Testis (tissue), 2 donors: ENCODE measurements at regions not wholly inside any gene's neighbourhood (a gene's known extent, or its start where the extent isn't known, plus 50 kb on each side); places are given as distances from the start of the nearest gene placed in this dataset.

Experiments used
- DNase-seq: peaks from one replicate; pipeline ENCODE4 v3.0.0-alpha.2; 2019
- H3K27ac ChIP-seq, 2 donors: fragments of 200-600 bp; sonication (generic); one replicate each; pipeline ENCODE4 v1.5.1; 2019
- H3K27me3 ChIP-seq: fragments of 200-600 bp; sonication (generic); one replicate; pipeline ENCODE4 v1.5.1; 2019
- H3K36me3 ChIP-seq: fragments of 200-600 bp; sonication (generic); one replicate; pipeline ENCODE4 v1.5.1; 2017; ENCODE audit warnings: low read depth; ENCODE audit errors: missing control alignments
- H3K4me1 ChIP-seq: fragments of 200-600 bp; sonication (generic); one replicate; pipeline ENCODE4 v1.5.1; 2019
- H3K4me3 ChIP-seq, 2 donors: fragments of 200-600 bp; sonication (generic); one replicate each; pipeline ENCODE4 v1.5.1; 2017 to 2019
- H3K9me3 ChIP-seq: fragments of 200-600 bp; sonication (generic); one replicate; pipeline ENCODE4 v1.5.1; 2017
- CTCF ChIP-seq, 3 experiments: fragments of 450-650 bp in 2 of 3; fragments of 200-600 bp in 1 of 3; sonication (generic) in 1 of 3; IDR thresholded peaks; one replicate each; pipeline ENCODE4 v1.5.1; 2016 to 2019; ENCODE audit warnings: antibody characterized with exemption in 3 of 3, mild to moderate bottlenecking in 2 of 3, moderate library complexity in 1 of 3
- POLR2A ChIP-seq: fragments of 450-650 bp; IDR thresholded peaks from one replicate; pipeline ENCODE4 v1.6.1; 2017; ENCODE audit warnings: antibody characterized with exemption, mild to moderate bottlenecking, moderate library complexity
- WGBS, 2 donors: methylation state at CpG; one replicate each; pipeline ENCODE4 v1.1.5; 2018; 5-methylcytosine and 5-hydroxymethylcytosine counted together
- intact Hi-C: fragments of 100-400 bp; cut with DNase I; formaldehyde crosslinking; loops from one replicate; pipeline ENCODE4 v1.15.1; 2023; ENCODE audit warnings: low total_unique reads

- H3K9me3 ChIP-seq: no peaks in the 10 kb centered on the region
- no peak for DNase-seq
- H3K36me3 ChIP-seq: no peaks in the 10 kb centered on the region
- no peaks in the 10 kb centered on the region for H3K27me3 ChIP-seq
- H3K4me3 ChIP-seq: no peak overlapping the region
- WGBS, 2 donors: 61 to 62% methylated on average over 9 of the region's 9 CpGs
- intact Hi-C loops: no loop called here
- no peak overlapping the region for H3K27ac ChIP-seq
- no peaks in the 10 kb centered on the region for H3K4me1 ChIP-seq
- TF ChIP-seq CTCF (IDR thresholded peaks at IDR 0.05) (no peak), POLR2A (no peak)
Observed at GRCh38 chr5:12691330-12691729, 787.1 kb upstream of the CTNND2 start.

GRCh38 chr5:12690361-12690760 is 786.1 kb upstream of the CTNND2 start:
- Histone ChIP-seq H3K27ac (no peak overlapping the region), H3K4me3 (no peak overlapping the region), H3K36me3 (no peaks in the 10 kb centered on the region), H3K27me3 (no peaks in the 10 kb centered on the region), H3K4me1 (no peaks in the 10 kb centered on the region), H3K9me3 (no peaks in the 10 kb centered on the region)
- TF ChIP-seq CTCF (IDR thresholded peaks at IDR 0.05): no peak
- TF ChIP-seq POLR2A: no peak
- intact Hi-C loops: no loop called here
- DNase-seq: no peak
- 36 to 42% methylated on average over 2 of the region's 2 CpGs for WGBS, 2 donors

- TF ChIP-seq CTCF (IDR thresholded peaks at IDR 0.05) (no peak), POLR2A (no peak)
- no peaks in the 10 kb centered on the region for H3K36me3 ChIP-seq
- no peaks in the 10 kb centered on the region for H3K27me3 ChIP-seq
- no peak overlapping the region for H3K4me3 ChIP-seq
- WGBS, 2 donors: 78 to 94% methylated on average over 3 of the region's 3 CpGs
- no peak for DNase-seq
- intact Hi-C loops: no loop called here
- H3K9me3 ChIP-seq: no peaks in the 10 kb centered on the region
- H3K27ac ChIP-seq: no peak overlapping the region
- H3K4me1 ChIP-seq: no peaks in the 10 kb centered on the region
Observed at GRCh38 chr5:12683249-12683648, 779.0 kb upstream of the CTNND2 start.

- intact Hi-C loops: no loop called here
- TF ChIP-seq CTCF (IDR thresholded peaks at IDR 0.05) (no peak), POLR2A (no peak)
- no peak for DNase-seq
- H3K4me3 ChIP-seq: no peak overlapping the region
- H3K9me3 ChIP-seq: no peaks in the 10 kb centered on the region
- no peaks in the 10 kb centered on the region for H3K4me1 ChIP-seq
- no peak overlapping the region for H3K27ac ChIP-seq
- no peaks in the 10 kb centered on the region for H3K27me3 ChIP-seq
- H3K36me3 ChIP-seq: no peaks in the 10 kb centered on the region
Observed at GRCh38 chr5:12679731-12680130, 775.5 kb upstream of the CTNND2 start.

GRCh38 chr5:12675959-12676358 is 771.7 kb upstream of the CTNND2 start:
- DNase-seq: no peak
- WGBS, 2 donors: 92 to 94% methylated on average over 6 of the region's 6 CpGs
- H3K27me3 ChIP-seq: no peaks in the 10 kb centered on the region
- H3K27ac ChIP-seq: no peak overlapping the region
- no peak overlapping the region for H3K4me3 ChIP-seq
- H3K9me3 ChIP-seq: no peaks in the 10 kb centered on the region
- intact Hi-C loops: no loop called here
- H3K36me3 ChIP-seq: no peaks in the 10 kb centered on the region
- no peaks in the 10 kb centered on the region for H3K4me1 ChIP-seq
- TF ChIP-seq POLR2A (no peak), CTCF (IDR thresholded peaks at IDR 0.05) (no peak)
